GM18520 (cell line): ENCODE measurements at regions not wholly inside any gene's neighbourhood (a gene's known extent, or its start where the extent isn't known, plus 50 kb on each side); places are given as distances from the start of the nearest gene placed in this dataset.
"Not testable (repeated sequence)": the region's sequence is repeated elsewhere in the genome, so short reads cannot be mapped to it uniquely, and the experiment has no call there.

Experiments used
- ATAC-seq: cut with Tn5 transposase; IDR thresholded peaks from one replicate; pipeline ENCODE4 v1.9.1; 2021; ENCODE audit not compliant: unreplicated experiment

DNA sequence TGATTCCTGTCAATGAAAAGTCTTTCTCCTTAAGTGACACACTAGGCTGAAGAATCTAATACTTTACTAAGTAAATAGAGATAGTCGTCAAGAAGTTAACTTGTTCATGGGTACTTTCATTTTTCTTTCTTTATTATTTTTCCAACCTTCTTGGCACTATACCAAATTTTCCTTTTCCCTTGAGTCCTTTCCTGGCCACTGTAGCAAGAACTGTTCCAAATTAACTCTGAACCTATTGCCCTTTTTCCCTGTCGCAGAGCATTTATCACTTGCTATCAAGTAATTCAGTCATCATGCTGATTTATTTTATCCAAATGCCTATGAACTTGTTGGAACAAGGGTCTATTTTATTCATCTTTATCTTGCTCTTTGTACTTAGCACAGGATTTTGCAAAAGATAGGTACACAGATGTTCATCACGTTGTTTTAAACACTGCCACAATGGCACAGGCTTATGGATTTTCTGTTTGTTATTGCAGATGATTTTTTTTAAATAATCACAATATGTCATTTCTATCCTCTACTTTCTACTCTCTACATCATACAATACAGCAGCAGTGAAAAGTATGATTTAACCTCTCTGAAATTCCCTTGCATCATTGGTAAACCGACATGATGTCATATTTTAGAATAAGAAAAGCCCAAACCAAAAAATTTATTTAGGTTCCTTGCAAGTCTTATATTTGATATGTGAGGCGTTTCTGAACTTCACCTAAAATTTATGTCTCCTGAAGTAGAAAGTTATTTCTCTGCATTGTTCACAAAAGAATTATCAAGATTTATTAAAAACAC lies 2352.3 kb downstream of the PCDH7 start:
- no peak for ATAC-seq

DNA sequence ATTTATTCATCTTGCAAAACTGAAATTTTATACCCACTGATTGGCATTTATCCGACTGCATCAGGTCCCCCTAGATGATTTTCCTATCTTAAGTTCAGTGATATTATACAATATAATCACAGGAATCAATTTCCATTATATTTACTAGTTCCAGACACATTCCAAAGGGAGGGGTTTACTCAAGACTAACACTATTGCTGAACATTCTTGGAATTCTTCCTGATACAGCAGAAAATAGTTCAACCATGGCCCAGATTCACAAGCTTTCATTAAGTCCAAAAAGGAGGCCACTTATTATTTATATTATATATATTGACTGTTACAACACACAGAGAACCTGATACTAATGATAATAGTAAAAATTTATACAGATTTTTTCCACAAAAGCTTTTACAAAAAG lies 2353.6 kb downstream of the PCDH7 start:
- no peak for ATAC-seq

GRCh38 chr4:33078145-33078544 lies 2358.0 kb downstream of the PCDH7 start:
- no peak for ATAC-seq

DNA sequence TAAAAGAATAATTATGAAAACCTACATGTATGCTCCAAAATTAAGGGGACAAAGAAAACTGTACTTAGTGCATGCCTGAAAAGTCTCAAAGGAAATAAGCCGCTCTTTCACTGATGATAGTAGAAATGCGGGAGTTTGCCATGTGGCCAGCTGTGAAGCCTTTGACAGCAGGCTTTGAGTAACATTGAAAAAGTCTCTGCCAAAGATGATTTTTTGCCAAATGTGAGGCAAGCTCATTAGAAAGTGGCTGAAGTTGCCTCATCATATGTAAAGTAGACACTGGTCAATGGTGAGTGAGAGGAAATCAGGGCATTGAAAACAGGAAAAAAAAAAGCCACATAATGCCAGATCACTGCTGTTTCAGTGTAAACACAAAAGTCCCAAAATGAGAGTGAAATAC lies 2360.1 kb downstream of the PCDH7 start:
- no peak for ATAC-seq

DNA sequence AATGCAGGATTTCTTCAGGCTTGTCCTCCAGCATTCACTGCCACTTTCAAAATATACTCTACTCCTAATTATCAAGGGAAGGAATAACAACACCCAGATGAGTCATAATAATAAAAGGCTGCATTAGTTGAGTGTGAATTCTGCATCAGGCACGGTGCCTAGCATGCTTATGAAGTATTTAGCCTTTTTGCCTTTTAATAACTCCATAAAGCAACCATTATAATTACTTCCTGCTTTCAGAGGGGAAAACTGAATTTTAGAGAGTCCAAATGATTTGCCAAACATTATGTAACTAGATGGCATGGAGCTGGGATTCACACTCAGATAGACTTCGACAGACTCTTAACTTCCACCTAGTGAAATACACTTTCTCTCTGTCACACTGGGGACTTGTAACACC lies 2365.5 kb downstream of the PCDH7 start:
- ATAC-seq, result no peak

DNA sequence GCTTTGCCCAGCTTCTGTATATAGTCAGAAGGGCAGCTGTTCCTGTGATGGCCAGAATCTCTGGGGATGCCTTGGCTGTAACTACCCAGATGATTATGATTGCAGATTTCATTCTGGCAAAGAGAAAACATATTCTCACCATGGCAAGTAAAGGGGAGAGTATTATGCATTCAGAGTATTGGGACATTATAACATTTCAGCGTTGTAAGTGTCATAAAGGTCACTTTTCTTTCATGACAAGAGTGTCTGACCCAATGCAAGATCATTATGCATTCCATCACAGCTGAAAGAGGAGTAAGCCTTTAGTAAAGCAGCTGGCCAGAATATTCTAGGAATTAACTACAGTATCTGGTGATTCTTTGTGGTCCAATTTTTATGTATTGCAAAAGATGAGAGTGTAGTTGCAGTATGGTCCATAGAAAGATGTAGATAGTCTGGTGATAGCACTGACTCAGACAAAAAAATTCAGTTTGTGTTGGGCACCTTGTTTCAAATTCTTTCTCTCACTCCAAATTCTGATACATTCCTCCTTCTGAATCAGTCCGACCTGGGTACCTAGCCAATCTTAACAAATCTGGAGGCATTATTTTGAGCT lies 2366.3 kb downstream of the PCDH7 start:
- no peak for ATAC-seq

DNA sequence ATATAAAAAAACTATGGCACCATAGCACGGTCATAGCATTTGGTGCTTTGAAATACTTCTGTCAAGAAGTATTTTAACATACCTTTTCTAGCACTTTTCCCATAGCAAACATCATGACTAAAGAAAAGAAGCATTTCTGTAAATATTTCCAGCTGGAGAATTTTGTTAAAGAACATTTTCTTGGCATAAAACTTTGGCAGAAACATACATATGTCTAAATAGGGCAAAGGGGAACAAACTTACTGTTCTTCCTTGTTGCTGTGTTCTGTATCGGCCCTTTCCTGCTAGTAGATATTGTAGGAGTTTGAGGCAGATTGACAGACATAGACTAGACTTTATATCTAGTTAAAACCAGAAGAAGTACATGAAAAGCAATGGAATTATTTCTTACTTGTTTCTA lies 2368.5 kb downstream of the PCDH7 start:
- no peak for ATAC-seq

DNA sequence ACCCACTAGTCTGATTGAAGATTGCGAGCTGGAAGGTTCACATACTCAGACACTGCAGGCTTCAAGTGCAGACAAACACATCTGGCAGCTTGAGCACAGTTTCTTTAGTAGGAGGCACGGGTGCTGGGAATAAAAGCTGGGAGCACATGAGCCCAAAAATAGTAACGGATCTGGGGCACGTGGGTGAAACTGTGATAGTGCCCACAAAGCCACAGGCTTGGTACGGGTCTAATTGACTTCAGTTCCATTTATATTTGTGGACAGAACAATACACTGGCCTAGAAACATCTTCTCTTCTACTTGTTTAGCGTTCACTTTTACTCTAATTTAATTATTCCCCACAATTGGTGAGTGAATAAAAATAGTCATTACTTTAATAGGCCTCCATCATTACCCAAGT lies 2370.7 kb downstream of the PCDH7 start:
- no peak for ATAC-seq

- no peak for ATAC-seq
Observed at GRCh38 chr4:33091961-33092360, 2371.8 kb downstream of the PCDH7 start.

- ATAC-seq, result no peak
Observed at GRCh38 chr4:33104273-33104672, 2384.1 kb downstream of the PCDH7 start.

GRCh38 chr4:33107814-33108213 lies 2387.6 kb downstream of the PCDH7 start:
- no peak for ATAC-seq

DNA sequence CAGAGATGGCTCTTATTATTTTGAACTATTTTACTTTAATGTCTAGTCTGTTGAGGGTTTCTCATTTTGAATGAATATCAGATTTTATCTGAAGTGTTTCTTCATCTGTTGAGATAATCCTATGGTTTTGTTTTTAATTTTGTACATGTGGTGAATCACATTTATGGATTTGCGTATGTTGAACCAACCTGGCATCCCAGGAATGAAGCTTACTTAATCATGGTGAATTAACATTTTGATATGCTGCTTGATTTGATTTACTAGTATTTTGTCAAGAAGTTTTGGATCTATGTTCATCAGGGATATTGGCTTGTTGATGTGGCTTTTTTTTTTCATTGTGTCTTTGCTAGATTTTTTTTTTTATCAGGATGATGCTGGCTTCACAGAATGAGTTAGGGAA lies 2390.9 kb downstream of the PCDH7 start:
- no peak for ATAC-seq

GRCh38 chr4:33116871-33117270 lies 2396.7 kb downstream of the PCDH7 start:
- ATAC-seq, result no peak

DNA sequence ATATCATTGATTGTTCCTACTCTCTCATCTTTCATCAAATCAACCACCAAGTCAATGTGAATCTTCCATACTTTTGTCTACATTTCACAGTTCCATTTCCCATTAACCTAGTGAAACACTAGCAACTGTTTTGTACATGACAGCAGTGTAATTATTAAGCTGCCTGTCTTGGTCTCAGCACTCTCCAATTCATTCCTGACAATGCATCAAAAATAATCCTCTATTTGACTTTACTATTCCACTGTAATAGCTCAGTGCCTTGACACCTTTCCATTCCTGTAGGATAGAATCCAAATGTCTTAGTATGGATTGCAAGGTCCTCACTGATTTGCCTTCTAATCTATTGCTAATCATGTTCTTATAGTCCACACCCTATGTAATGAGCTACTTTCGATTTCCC lies 2405.8 kb downstream of the PCDH7 start:
- ATAC-seq, result no peak

GRCh38 chr4:33130662-33131061 lies 2410.5 kb downstream of the PCDH7 start:
- ATAC-seq, result not testable (repeated sequence)

- ATAC-seq, result no peak
Observed at GRCh38 chr4:33133723-33134122, 2413.6 kb downstream of the PCDH7 start.

DNA sequence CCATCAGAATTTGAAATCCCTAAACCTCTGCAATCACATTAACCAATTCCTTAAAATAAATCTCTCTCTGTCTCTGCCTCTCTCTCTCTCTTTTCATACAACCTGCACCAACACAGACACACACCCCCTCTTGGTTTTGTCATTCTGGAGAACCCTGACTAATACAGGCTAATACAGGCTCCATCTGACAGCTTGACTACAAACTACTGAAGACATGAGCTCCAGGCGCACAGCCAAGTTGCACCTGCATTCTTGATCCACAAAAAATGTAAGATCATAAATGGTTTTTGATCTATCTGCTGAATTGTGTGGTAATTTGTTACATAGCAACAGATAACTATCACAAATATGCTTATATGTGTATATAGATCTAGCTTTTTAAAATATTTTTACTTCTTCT lies 2414.2 kb downstream of the PCDH7 start:
- ATAC-seq, result no peak

GRCh38 chr4:33149658-33150524 lies 2429.7 kb downstream of the PCDH7 start:
- ATAC-seq, result no peak

- no peak for ATAC-seq
Observed at GRCh38 chr4:33150525-33150910, 2430.3 kb downstream of the PCDH7 start.

DNA sequence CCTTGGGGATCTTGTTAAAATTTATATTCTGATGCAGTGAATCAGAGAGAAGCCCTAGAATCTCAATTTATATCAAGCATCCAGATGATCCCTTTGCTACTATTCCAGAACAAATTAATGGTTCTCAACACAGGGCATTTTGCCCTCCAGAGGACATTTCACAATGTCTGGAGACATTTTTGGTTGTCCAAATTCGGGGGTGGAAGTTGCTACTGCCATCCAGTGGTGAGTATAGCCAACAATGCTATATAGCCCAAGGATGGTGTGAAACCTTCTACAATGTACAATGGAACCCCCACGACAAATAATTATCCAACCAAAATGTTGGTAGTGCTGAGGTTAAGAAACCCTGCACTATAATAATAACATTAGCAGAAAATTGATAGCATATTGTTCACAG lies 2440.0 kb downstream of the PCDH7 start:
- ATAC-seq, result no peak

DNA sequence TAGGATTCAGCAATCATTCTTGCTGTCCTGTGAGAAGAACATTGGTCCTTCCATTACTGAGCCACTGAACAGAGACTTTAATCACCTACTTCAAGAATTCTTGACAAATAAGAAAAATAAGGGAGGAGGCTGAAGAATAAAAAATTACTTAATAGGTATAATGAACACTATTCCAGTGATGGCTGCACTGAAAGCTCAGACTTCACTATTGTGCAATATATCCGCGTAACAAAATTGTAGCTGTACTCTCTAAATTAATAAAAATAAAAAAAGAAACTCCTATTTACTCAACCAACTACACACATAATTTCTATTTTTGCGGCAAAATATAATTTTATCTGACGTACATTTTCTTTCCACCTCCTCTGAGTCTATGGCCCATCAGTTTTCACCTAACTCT lies 2441.0 kb downstream of the PCDH7 start:
- ATAC-seq, result no peak

- no peak for ATAC-seq
Observed at GRCh38 chr4:33162122-33162521, 2442.0 kb downstream of the PCDH7 start.
